MM.1S (cell line): ENCODE measurements at regions not wholly inside any gene's neighbourhood (a gene's known extent, or its start where the extent isn't known, plus 50 kb on each side); places are given as distances from the start of the nearest gene placed in this dataset.

Experiments used
- EZH2 ChIP-seq: fragments of 300-600 bp; sonication (generic); optimal IDR thresholded peaks from 2 replicates; pipeline ENCODE3; 2017; ENCODE audit warnings: low read depth, mild to moderate bottlenecking, antibody characterized with exemption, low read length, mixed read lengths
- EZH2phosphoT487 ChIP-seq: fragments of 300-600 bp; sonication (generic); IDR thresholded peaks from 2 replicates; pipeline ENCODE4 v1.6.1; 2018; ENCODE audit warnings: antibody characterized with exemption, low read length
- TF ChIP-seq, protein P1 (sequence below): fragments of 300-600 bp; sonication (generic); IDR thresholded peaks from 2 replicates; pipeline ENCODE4 v1.5.1; 2016; ENCODE audit warnings: antibody characterized with exemption, low read length, mixed read lengths

GRCh38 chr4:177228599-177228998 is 81.1 kb upstream of the NEIL3 start:
- TF ChIP-seq, protein P1, sequence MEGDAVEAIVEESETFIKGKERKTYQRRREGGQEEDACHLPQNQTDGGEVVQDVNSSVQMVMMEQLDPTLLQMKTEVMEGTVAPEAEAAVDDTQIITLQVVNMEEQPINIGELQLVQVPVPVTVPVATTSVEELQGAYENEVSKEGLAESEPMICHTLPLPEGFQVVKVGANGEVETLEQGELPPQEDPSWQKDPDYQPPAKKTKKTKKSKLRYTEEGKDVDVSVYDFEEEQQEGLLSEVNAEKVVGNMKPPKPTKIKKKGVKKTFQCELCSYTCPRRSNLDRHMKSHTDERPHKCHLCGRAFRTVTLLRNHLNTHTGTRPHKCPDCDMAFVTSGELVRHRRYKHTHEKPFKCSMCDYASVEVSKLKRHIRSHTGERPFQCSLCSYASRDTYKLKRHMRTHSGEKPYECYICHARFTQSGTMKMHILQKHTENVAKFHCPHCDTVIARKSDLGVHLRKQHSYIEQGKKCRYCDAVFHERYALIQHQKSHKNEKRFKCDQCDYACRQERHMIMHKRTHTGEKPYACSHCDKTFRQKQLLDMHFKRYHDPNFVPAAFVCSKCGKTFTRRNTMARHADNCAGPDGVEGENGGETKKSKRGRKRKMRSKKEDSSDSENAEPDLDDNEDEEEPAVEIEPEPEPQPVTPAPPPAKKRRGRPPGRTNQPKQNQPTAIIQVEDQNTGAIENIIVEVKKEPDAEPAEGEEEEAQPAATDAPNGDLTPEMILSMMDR, result no peak
- TF ChIP-seq EZH2 (no peak), EZH2phosphoT487 (no peak)
